ENCODE measurements at regions not wholly inside any gene's neighbourhood (a gene's known extent, or its start where the extent isn't known, plus 50 kb on each side); places are given as distances from the start of the nearest gene placed in this dataset.
"Not testable (repeated sequence)": the region's sequence is repeated elsewhere in the genome, so short reads cannot be mapped to it uniquely, and the experiment has no call there.

DNA sequence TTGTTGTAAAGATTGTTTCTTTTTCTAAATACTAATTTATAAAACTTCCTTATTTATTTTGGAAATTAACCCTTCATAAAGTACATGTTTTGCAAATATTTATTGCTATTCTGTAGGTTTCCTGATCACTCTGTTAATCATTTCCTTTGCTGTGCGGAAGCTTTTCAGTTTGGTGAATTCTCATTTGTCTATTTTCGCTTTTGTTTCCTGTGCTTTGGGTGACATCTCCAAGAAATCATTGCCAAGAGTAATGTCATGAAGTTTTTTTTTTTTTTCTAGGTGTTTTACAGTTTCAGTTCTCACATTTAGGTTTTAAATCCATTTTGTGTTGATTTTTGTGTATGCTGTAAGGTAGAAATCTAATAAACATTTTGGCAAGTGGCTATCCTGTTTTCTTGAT lies 1899.8 kb upstream of the ACO1 start:
- DNase-seq: no peak
- Mint-ChIP-seq H3K36me3 (no peaks in the 10 kb centered on the region), H3K4me3 (no peak overlapping the region), H3K9me3 (peaks cover 0 to 5% (median 2%) of the 10 kb centered on the region in 7 donors), H3K27ac (no peak overlapping the region), H3K27me3 (no peaks in the 10 kb centered on the region), H3K4me1 (no peaks in the 10 kb centered on the region)
- no peak for ATAC-seq (ENCODE audit: low read depth in 2 of 2)

DNA sequence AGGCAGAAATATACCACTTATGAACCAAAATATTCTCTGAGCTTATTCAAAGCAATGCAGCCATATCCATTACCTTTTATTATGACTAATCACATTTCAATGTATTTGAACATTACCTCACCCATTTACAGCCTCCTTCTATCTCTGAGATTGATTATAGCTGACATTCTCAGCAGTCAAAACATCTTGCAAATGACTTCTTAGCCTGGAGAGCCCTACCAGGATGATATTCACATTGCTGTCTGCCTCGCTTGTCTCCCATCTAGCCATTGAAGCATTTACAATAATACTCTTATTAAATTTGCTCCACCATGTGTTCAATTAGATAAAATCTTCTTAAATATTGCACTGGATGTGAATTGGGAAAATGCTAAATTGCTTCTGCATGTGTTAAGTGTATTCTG lies 1879.9 kb upstream of the ACO1 start:
- Mint-ChIP-seq H3K27me3 (no peaks in the 10 kb centered on the region), H3K36me3 (no peaks in the 10 kb centered on the region), H3K4me1 (no peaks in the 10 kb centered on the region), H3K9me3 (peaks cover 0 to 6% (median 0%) of the 10 kb centered on the region in 7 donors), H3K4me3 (no peak overlapping the region), H3K27ac (no peak overlapping the region)
- ATAC-seq (ENCODE audit: low read depth in 2 of 2) (no peak), DNase-seq (no peak)

DNA sequence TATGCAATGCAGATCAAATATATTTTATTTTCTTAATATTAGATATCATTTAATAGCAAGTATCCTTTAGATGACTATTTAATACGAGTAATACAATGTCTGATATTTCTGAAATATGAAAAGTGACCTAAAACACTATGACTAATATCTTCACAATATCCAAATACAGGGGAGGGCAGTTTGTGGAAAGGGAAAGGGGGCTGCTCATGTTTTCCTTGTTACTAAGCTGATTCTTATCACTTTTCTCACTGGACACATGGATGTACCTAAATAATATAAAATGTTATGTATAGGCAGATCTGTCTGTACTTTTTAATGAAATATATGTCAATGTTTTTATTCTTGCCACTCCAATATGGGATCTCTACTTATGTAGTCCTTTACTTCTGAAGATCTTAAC lies 1879.1 kb upstream of the ACO1 start:
- Mint-ChIP-seq H3K27ac (no peak overlapping the region), H3K27me3 (no peaks in the 10 kb centered on the region), H3K36me3 (no peaks in the 10 kb centered on the region), H3K4me1 (no peaks in the 10 kb centered on the region), H3K9me3 (peaks cover 0 to 6% (median 0%) of the 10 kb centered on the region in 7 donors), H3K4me3 (no peak overlapping the region)
- no peak for DNase-seq
- no peak for ATAC-seq (ENCODE audit: low read depth in 2 of 2)

DNA sequence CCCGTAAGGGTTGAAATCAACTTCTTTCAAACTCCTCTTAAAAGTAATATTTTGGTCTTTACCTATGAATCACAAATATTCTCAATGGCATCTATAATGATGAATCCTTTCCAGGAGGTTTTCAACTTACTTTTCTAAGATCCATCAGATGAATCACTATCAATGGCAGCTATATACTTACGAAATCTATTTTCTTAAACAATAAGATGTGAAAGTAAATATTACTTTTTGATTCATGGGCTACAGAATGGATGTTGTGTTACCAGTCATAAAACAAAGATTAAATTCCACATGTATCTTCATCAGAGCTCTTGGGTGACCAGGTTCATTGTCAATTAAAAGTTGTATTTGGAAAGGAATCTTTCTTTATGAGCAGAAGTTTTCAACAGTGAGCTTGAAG lies 1877.7 kb upstream of the ACO1 start:
- H3K36me3 Mint-ChIP-seq: no peaks in the 10 kb centered on the region
- no peak for DNase-seq
- no peak for ATAC-seq (ENCODE audit: low read depth in 2 of 2)
- H3K27ac Mint-ChIP-seq: no peak overlapping the region
- H3K9me3 Mint-ChIP-seq: peaks cover 0 to 2% (median 0%) of the 10 kb centered on the region in 7 donors
- H3K4me1 Mint-ChIP-seq: no peaks in the 10 kb centered on the region
- H3K27me3 Mint-ChIP-seq: no peaks in the 10 kb centered on the region
- H3K4me3 Mint-ChIP-seq: no peak overlapping the region

DNA sequence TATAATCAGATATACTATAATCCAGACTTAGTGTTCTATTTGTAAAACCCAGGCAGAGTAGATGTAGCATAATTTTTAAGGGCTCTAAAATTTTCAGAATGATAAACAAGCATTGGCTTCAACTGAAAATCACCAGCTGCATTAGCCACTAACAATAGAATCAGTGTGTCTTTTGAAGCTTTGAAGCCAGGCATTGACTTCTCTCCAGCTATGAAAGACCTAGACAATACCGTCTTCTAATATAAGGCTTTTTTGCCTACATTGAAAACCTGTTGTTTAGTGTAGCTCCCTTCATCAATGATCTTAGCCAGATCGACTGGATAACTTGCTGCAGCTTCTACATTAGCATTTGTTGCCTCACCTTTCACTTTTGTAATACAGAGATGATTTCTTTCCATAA lies 1877.3 kb upstream of the ACO1 start:
- no peak for ATAC-seq (ENCODE audit: low read depth in 2 of 2)

DNA sequence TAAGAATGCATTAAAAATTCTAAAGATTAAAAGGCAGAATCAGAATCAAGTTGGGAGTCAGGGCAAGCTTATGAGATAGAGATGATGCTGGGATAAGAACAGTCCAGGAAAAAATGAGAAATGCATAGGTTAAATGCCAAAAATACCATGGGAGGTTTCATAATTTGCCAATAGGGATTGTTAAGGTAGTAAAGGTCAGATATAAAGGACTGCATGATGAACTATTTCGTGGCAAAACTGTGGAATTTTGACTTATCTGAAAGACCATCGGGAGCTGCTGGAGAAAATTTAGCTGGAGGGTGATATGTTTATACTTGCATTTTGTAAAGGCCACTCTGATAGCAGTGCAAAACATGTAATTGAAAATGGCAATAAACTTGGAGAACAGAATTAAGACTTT lies 1872.8 kb upstream of the ACO1 start:
- Mint-ChIP-seq H3K9me3 (peaks cover 0 to 6% (median 0%) of the 10 kb centered on the region in 7 donors), H3K4me1 (no peaks in the 10 kb centered on the region), H3K27me3 (no peaks in the 10 kb centered on the region), H3K27ac (no peak overlapping the region), H3K4me3 (no peak overlapping the region), H3K36me3 (no peaks in the 10 kb centered on the region)
- no peak for ATAC-seq (ENCODE audit: low read depth in 2 of 2)
- no peak for DNase-seq

More for the DNA sequence above, 1877.3 kb upstream of the ACO1 start:
- Mint-ChIP-seq H3K27me3 (no peaks in the 10 kb centered on the region), H3K9me3 (peaks cover 0 to 2% (median 0%) of the 10 kb centered on the region in 7 donors), H3K27ac (no peak overlapping the region), H3K4me1 (no peaks in the 10 kb centered on the region), H3K4me3 (no peak overlapping the region), H3K36me3 (no peaks in the 10 kb centered on the region)
- DNase-seq: no peak

DNA sequence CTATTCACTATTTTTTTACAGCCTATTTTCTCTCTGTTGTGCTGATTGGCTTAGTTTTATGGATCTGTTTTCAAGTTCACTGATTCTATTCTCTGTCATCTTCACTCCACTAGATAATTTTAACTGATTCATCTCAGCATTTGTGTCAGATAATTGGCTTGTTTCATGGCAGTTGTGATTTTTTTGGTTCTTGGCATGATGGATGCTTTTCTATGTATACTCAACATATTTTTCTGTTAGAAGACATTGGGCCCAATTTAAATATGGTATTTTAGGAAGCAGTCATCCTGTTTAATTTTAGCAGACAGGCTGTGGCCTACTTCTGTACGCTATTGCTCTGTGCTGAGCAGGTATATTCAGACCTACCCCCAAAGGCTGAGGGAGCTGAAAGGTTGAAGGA lies 1865.3 kb upstream of the ACO1 start:
- no peaks in the 10 kb centered on the region for H3K27me3 Mint-ChIP-seq
- H3K27ac Mint-ChIP-seq: no peak overlapping the region
- H3K9me3 Mint-ChIP-seq: peaks cover 0 to 6% (median 0%) of the 10 kb centered on the region in 7 donors
- ATAC-seq (ENCODE audit: low read depth in 2 of 2) (no peak), DNase-seq (no peak)
- no peaks in the 10 kb centered on the region for H3K36me3 Mint-ChIP-seq
- no peak overlapping the region for H3K4me3 Mint-ChIP-seq
- no peaks in the 10 kb centered on the region for H3K4me1 Mint-ChIP-seq

DNA sequence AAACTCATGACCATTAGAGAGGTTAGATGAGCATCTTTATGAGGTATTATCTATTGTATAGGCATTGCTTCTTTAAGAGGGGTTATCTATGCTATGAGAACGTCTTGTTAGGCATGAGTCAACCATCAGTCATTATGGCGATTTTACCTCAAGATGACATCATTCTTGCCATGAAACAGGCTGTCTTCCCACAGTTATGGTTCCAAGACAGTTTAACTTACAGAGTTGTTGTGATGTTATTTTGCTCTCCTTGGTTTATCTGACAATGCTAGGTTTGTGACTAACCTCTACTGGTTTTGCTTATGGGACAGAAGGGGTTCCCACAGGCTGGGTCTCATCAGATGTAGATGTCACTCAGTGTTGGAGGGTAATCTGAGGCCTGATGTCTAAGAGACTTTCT lies 1864.7 kb upstream of the ACO1 start:
- peaks cover 0 to 6% (median 0%) of the 10 kb centered on the region in 7 donors for H3K9me3 Mint-ChIP-seq
- H3K27me3 Mint-ChIP-seq: no peaks in the 10 kb centered on the region
- no peak overlapping the region for H3K27ac Mint-ChIP-seq
- no peak overlapping the region for H3K4me3 Mint-ChIP-seq
- no peak for DNase-seq
- no peaks in the 10 kb centered on the region for H3K4me1 Mint-ChIP-seq
- no peaks in the 10 kb centered on the region for H3K36me3 Mint-ChIP-seq
- no peak for ATAC-seq (ENCODE audit: low read depth in 2 of 2)

DNA sequence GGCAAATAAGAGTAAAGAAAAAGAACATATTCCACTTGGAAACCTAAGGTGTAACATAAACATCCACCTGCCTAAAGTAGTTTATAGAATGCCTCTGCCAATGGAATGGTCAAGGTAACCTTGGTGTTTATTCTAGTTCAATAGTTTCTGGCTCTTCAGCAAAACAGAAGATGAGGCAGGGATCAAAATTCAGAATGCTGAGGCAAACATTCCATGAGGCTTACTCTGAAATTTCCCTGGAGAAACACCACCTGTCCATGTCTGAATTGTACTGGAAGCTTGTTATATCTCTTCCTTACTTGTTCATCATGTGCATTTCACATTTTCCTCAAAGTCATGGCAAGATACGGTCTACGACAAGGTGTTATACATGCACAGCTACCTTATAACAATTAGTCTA lies 1862.4 kb upstream of the ACO1 start:
- no peak for ATAC-seq (ENCODE audit: low read depth in 2 of 2)
- Mint-ChIP-seq H3K27me3 (no peaks in the 10 kb centered on the region), H3K27ac (no peak overlapping the region), H3K36me3 (no peaks in the 10 kb centered on the region), H3K4me1 (no peaks in the 10 kb centered on the region), H3K9me3 (peaks cover 0 to 4% (median 0%) of the 10 kb centered on the region in 7 donors), H3K4me3 (no peak overlapping the region)
- no peak for DNase-seq

DNA sequence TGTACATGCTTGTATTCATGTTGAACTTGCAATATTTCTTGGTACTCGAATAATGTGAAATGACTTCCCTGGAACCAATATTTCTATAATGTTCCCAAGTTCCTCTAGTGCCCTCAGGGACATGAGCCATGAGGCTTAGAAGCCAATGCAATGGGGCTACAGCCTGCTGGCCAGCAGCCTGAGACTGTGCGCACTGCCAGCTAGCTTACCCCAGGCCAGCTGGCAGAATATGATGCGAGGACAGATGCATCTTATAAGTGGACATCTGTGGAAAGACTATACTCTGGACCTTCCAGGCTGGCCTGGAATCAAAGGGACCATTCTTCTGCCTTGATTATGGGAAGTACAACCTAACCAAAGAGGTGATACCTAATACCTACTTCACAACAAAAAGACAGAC lies 1862.0 kb upstream of the ACO1 start:
- H3K4me1 Mint-ChIP-seq: no peaks in the 10 kb centered on the region
- ATAC-seq (ENCODE audit: low read depth in 2 of 2): no peak

DNA sequence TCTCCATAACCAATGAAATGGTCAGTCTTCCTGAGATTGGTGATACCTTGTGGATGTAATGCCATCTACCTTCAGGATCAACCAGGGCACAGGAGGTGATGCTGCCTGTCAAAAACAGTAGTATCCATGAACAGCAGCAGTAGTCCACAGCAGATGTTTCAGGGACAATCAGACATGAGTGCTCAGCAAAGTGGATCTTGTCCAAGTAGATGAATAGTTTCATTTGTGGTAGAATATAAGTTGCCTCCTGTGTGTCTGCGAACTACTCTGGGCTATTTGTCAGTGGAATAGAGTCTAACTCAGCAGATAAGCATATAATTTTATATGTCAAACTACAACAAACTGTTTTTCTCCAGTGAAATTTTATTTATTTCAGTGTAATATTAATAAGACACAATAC lies 1860.1 kb upstream of the ACO1 start:
- no peaks in the 10 kb centered on the region for H3K27me3 Mint-ChIP-seq
- H3K4me1 Mint-ChIP-seq: no peaks in the 10 kb centered on the region
- no peaks in the 10 kb centered on the region for H3K36me3 Mint-ChIP-seq
- no peak overlapping the region for H3K4me3 Mint-ChIP-seq
- ATAC-seq (ENCODE audit: low read depth in 2 of 2) (no peak), DNase-seq (no peak)
- H3K9me3 Mint-ChIP-seq: peaks cover 0 to 6% (median 1%) of the 10 kb centered on the region in 7 donors
- H3K27ac Mint-ChIP-seq: no peak overlapping the region

More for the DNA sequence above, 1862.0 kb upstream of the ACO1 start:
- no peak overlapping the region for H3K4me3 Mint-ChIP-seq
- DNase-seq: no peak
- peaks cover 0 to 6% (median 0%) of the 10 kb centered on the region in 7 donors for H3K9me3 Mint-ChIP-seq
- H3K36me3 Mint-ChIP-seq: no peaks in the 10 kb centered on the region
- no peak overlapping the region for H3K27ac Mint-ChIP-seq
- no peaks in the 10 kb centered on the region for H3K27me3 Mint-ChIP-seq

DNA sequence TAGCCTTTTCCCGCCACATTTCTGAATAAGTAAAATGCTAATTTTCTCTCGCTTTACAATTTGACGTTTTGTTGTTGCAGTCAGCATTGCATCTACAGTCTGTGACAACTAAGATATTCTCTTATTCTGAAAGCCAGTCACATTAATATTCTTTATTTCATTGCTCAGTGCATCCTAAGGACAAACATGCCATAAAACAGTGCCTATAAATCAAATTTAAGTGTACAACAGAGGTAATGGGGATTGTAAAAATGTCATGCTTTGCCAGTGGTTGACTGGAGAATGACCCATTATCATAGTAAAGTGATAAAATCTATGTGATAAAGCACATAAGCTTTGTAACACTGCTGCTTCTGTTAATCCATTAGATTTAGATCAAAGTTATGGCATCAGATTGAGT lies 1850.0 kb upstream of the ACO1 start:
- DNase-seq: no peak
- ATAC-seq (ENCODE audit: low read depth in 2 of 2): no peak
- H3K27me3 Mint-ChIP-seq: no peaks in the 10 kb centered on the region
- H3K27ac Mint-ChIP-seq: peak overlapping the region in 1 of 6 donors; percentile 18
- no peak overlapping the region for H3K4me3 Mint-ChIP-seq
- no peaks in the 10 kb centered on the region for H3K36me3 Mint-ChIP-seq
- H3K9me3 Mint-ChIP-seq: peaks cover 4 to 19% (median 7%) of the 10 kb centered on the region in 7 donors
- no peaks in the 10 kb centered on the region for H3K4me1 Mint-ChIP-seq

DNA sequence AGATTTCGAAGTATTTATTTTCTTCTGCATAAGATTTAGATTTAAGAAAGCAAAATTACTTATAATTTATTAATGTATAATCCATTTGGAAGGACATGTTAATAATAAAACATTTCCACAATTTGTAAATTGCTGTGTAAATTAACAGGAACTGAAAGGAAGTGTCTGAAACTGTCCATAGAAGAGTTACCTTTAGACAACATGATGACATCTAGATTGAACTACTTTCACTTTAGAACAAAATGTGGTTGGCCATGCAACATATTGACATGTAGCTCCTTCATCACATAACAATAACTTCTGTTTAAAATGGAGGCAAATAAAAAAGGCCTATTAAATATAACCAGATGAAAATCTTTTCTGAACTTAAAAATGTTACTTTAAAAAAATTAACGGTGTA lies 1849.5 kb upstream of the ACO1 start:
- H3K4me1 Mint-ChIP-seq: no peaks in the 10 kb centered on the region
- H3K4me3 Mint-ChIP-seq: no peak overlapping the region

DNA sequence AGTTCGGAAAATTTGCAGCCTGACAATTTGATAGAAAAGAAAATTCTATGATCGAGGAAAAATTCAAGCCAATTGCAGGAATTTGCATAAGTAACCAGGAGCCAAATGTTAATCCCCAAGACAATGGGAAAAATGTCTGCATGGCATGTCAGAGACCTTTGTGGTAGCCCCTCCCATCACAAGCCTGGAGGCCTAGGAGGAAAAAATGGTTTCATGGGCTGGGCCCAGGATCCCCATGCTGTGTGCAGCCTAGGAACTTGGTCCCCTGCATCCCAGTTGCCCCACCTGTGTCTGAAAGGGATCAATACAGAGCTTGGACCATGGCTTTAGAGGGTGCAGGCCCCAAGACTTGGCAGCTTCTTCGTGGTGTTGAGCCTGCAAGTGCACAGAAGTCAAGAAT lies 1847.9 kb upstream of the ACO1 start:
- no peak overlapping the region for H3K4me3 Mint-ChIP-seq
- no peak overlapping the region for H3K27ac Mint-ChIP-seq
- no peaks in the 10 kb centered on the region for H3K4me1 Mint-ChIP-seq
- no peak for ATAC-seq (ENCODE audit: low read depth in 2 of 2)
- no peaks in the 10 kb centered on the region for H3K27me3 Mint-ChIP-seq
- DNase-seq: no peak
- peaks cover 0 to 12% (median 8%) of the 10 kb centered on the region in 7 donors for H3K9me3 Mint-ChIP-seq
- no peaks in the 10 kb centered on the region for H3K36me3 Mint-ChIP-seq

More for the DNA sequence above, 1849.5 kb upstream of the ACO1 start:
- Mint-ChIP-seq H3K36me3 (no peaks in the 10 kb centered on the region), H3K27me3 (no peaks in the 10 kb centered on the region), H3K9me3 (peaks cover 4 to 19% (median 7%) of the 10 kb centered on the region in 7 donors), H3K27ac (no peak overlapping the region)
- DNase-seq (no peak), ATAC-seq (ENCODE audit: low read depth in 2 of 2) (no peak)

DNA sequence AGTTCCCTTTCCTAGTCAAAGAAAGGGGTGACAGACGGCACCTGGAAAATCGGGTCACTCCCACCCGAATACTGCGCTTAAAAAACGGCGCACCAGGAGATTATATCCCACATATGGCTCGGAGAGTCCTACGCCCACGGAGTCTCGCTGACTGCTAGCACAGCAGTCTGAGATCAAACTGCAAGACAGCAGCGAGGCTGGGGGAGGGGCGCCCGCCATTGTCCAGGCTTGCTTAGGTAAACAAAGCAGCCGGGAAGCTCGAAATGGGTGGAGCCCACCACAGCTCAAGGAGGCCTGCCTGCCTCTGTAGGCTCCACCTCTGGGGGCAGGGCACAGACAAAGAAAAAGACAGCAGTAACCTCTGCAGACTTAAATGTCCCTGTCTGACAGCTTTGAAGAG lies 1844.7 kb upstream of the ACO1 start:
- peaks cover 0 to 12% (median 8%) of the 10 kb centered on the region in 7 donors for H3K9me3 Mint-ChIP-seq
- H3K27ac Mint-ChIP-seq; DNase-seq; H3K4me3 Mint-ChIP-seq; H3K36me3 Mint-ChIP-seq; ATAC-seq (ENCODE audit: low read depth in 2 of 2); H3K4me1 Mint-ChIP-seq; H3K27me3 Mint-ChIP-seq: not testable (repeated sequence)

All from naive B cell (primary cell).